SK-N-SH (cell line): ENCODE measurements at regions not wholly inside any gene's neighbourhood (a gene's known extent, or its start where the extent isn't known, plus 50 kb on each side); places are given as distances from the start of the nearest gene placed in this dataset.
"Not testable (repeated sequence)": the region's sequence is repeated elsewhere in the genome, so short reads cannot be mapped to it uniquely, and the experiment has no call there.

Experiments used
- CTCF ChIA-PET: fragments of 300-600, 350-600 bp; formaldehyde crosslinking; extraction: SDS; loops from one replicate; lab custom pipeline; 2021; lab: Yijun Ruan, JAX
- POLR2A ChIA-PET: fragments of 350-600 bp; sonication (Branson Sonifier 250); formaldehyde crosslinking; extraction: SDS; loops from one replicate; lab custom pipeline; 2020; ENCODE audit warnings: antibody characterized with exemption, inconsistent platforms; lab: Yijun Ruan, JAX
- DNase-seq: peaks from one replicate; pipeline ENCODE4 v3.0.0; 2012
- H2AFZ ChIP-seq: fragments of 200-600 bp; sonication (generic); 2 replicates; pipeline ENCODE4 v1.8.1; 2016; ENCODE audit warnings: antibody characterized with exemption, mild to moderate bottlenecking, low read depth
- H3F3A ChIP-seq: fragments of 200-600 bp; sonication (generic); replicated peaks from 2 replicates; pipeline ENCODE3; 2016; ENCODE audit warnings: antibody characterized with exemption, mild to moderate bottlenecking; ENCODE audit not compliant: insufficient read depth
- H3K27ac ChIP-seq, 2 experiments: fragments of 200-500 bp in 1 of 2; fragments of 200-600 bp in 1 of 2; sonication (Bioruptor generic) in 1 of 2; sonication (generic), shearing (Covaris generic) in 1 of 2; 2 replicates each; pipeline versions ENCODE4 v1.5.1 to v1.6.1; 2014 to 2016; ENCODE audit warnings: low read depth in 2 of 2, inconsistent platforms in 1 of 2, low read length in 1 of 2, mild to moderate bottlenecking in 1 of 2, mixed read lengths in 1 of 2
- H3K27me3 ChIP-seq: fragments of 200-600 bp; sonication (generic), shearing (Covaris generic); 2 replicates; pipeline ENCODE4 v1.6.1; 2016; ENCODE audit warnings: mixed run types; ENCODE audit not compliant: insufficient read depth
- H3K36me3 ChIP-seq, 2 experiments: fragments of 200-500 bp in 1 of 2; fragments of 200-600 bp in 1 of 2; sonication (Bioruptor generic) in 1 of 2; sonication (generic) in 1 of 2; replicated peaks in 1 of 2; 2 replicates each; pipeline versions ENCODE3 to v1.5.1; 2014 to 2016; ENCODE audit warnings: low read length in 1 of 2, mild to moderate bottlenecking in 1 of 2; ENCODE audit not compliant: insufficient read depth in 2 of 2, control insufficient read depth in 1 of 2
- H3K4me1 ChIP-seq, 2 experiments: fragments of 200-500 bp in 1 of 2; fragments of 200-600 bp in 1 of 2; sonication (Bioruptor generic) in 1 of 2; sonication (generic), shearing (Covaris generic) in 1 of 2; 2 replicates each; pipeline versions ENCODE4 v1.5.1 to v1.6.1; 2014 to 2016; ENCODE audit warnings: low read depth in 1 of 2, low read length in 1 of 2, mixed run types in 1 of 2; ENCODE audit not compliant: insufficient read depth in 2 of 2, control insufficient read depth in 1 of 2
- H3K4me2 ChIP-seq: fragments of 200-600 bp; sonication (generic), shearing (Covaris generic); 2 replicates; pipeline ENCODE4 v1.6.1; 2017; ENCODE audit warnings: mixed run types
- H3K4me3 ChIP-seq, 2 experiments: fragments of 200-500 bp in 1 of 2; fragments of 200-600 bp in 1 of 2; sonication (Bioruptor generic) in 1 of 2; sonication (generic), shearing (Covaris generic) in 1 of 2; 2 replicates each; pipeline versions ENCODE4 v1.5.1 to v1.8.1; 2014 to 2016; ENCODE audit warnings: low read depth in 2 of 2, inconsistent platforms in 1 of 2, low read length in 1 of 2, mild to moderate bottlenecking in 1 of 2, mixed read lengths in 1 of 2, moderate library complexity in 1 of 2
- H3K79me2 ChIP-seq: fragments of 200-600 bp; sonication (generic); 2 replicates; pipeline ENCODE4 v1.8.1; 2017; ENCODE audit warnings: mild to moderate bottlenecking; ENCODE audit not compliant: insufficient read depth
- H3K9ac ChIP-seq: fragments of 200-600 bp; sonication (generic); 2 replicates; pipeline ENCODE4 v1.6.1; 2017; ENCODE audit warnings: mixed run types
- H3K9me2 ChIP-seq: fragments of 200-600 bp; sonication (generic); 2 replicates; pipeline ENCODE4 v1.6.1; 2017; ENCODE audit warnings: mixed run types
- H3K9me3 ChIP-seq: fragments of 200-600 bp; sonication (generic); 2 replicates; pipeline ENCODE4 v1.6.1; 2017; ENCODE audit warnings: mixed run types, mild to moderate bottlenecking, moderate library complexity
- H4K20me1 ChIP-seq: fragments of 200-600 bp; sonication (generic); 2 replicates; pipeline ENCODE4 v1.6.1; 2017; ENCODE audit warnings: mild to moderate bottlenecking, mixed run types; ENCODE audit not compliant: insufficient read depth
- EZH2phosphoT487 ChIP-seq: fragments of 200-600 bp; sonication (generic); IDR thresholded peaks from 2 replicates; pipeline ENCODE4 v1.6.1; 2017; ENCODE audit warnings: low read depth, mixed run types, mild to moderate bottlenecking, antibody characterized with exemption, moderate library complexity, borderline replicate concordance
- FOXJ3 ChIP-seq: sonication (generic); formaldehyde crosslinking; IDR thresholded peaks from 2 replicates; pipeline ENCODE4 v1.5.1; 2020; ENCODE audit warnings: mild to moderate bottlenecking, missing genetic modification reagents
- FOXM1 ChIP-seq: IDR thresholded peaks from 2 replicates; pipeline ENCODE4 v1.4.0; 2012; ENCODE audit warnings: low read depth, mild to moderate bottlenecking
- MXI1 ChIP-seq: IDR thresholded peaks from 2 replicates; pipeline ENCODE4 v1.6.1; 2012; ENCODE audit warnings: mild to moderate bottlenecking, low read depth, low read length, improper control_type of control experiment
- POLR2AphosphoS5 ChIP-seq: IDR thresholded peaks from 2 replicates; pipeline ENCODE4 v1.6.1; 2012; ENCODE audit warnings: low read depth, low read length
- RAD21 ChIP-seq: IDR thresholded peaks from 2 replicates; pipeline ENCODE4 v1.6.1; 2012; ENCODE audit warnings: mild to moderate bottlenecking, low read length
- REST ChIP-seq: IDR thresholded peaks from 2 replicates; pipeline ENCODE4 v1.6.1; 2012; ENCODE audit warnings: mild to moderate bottlenecking, low read depth, low read length, moderate library complexity
- RFX5 ChIP-seq: IDR thresholded peaks from 2 replicates; pipeline ENCODE4 v1.6.1; 2012; ENCODE audit warnings: mild to moderate bottlenecking, improper control_type of control experiment, low read length
- SIN3A ChIP-seq: IDR thresholded peaks from 2 replicates; pipeline ENCODE4 v1.6.1; 2012; ENCODE audit warnings: low read depth, mild to moderate bottlenecking, low read length, moderate library complexity, borderline replicate concordance
- SMC3 ChIP-seq: IDR thresholded peaks from 2 replicates; pipeline ENCODE4 v1.6.1; 2012; ENCODE audit warnings: low read depth, low read length, improper control_type of control experiment
- TAF1 ChIP-seq: IDR thresholded peaks from 2 replicates; pipeline ENCODE4 v1.6.1; 2012; ENCODE audit warnings: low read depth, mild to moderate bottlenecking, low read length, moderate library complexity, borderline replicate concordance
- TCF12 ChIP-seq: IDR thresholded peaks from 2 replicates; pipeline ENCODE4 v1.4.0; 2012
- YY1 ChIP-seq: IDR thresholded peaks from 2 replicates; pipeline ENCODE4 v1.4.0; 2012; ENCODE audit warnings: low read depth, mild to moderate bottlenecking
- WGBS: methylation state at CpG from one replicate; pipeline ENCODE4 v1.1.6; 2017; ENCODE audit warnings: low lambda C conversion rate; 5-methylcytosine and 5-hydroxymethylcytosine counted together
- TF ChIP-seq, protein P1 (sequence below): fragments of 200-600 bp; sonication (generic); IDR thresholded peaks from 2 replicates; pipeline ENCODE4 v1.6.1; 2017; ENCODE audit warnings: antibody characterized with exemption, mild to moderate bottlenecking, moderate library complexity
- TF ChIP-seq, protein P2 (sequence below): IDR thresholded peaks from 2 replicates; pipeline ENCODE4; 2012

DNA sequence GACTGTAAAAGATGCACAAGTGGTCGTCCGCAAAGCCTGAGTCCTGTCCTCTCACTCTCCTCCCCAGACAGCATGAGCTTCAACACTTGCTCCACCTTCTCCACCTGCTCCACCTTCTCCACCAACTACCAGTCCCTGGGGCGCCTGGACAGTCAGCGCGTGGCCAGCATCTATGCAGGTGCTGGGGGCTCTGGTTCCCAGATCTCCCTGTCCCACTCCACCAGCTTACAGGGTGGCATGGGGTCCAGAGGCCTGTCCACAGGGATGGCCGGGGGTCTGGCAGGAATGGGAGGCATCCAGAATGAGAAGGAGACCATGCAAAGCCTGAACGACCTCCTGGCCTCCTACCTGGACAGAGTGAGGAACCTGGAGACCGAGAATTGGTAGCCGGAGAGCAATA lies 162.2 kb upstream of the NT5E start:
- Histone ChIP-seq H3K4me3 (no peak overlapping the region), H3K4me2 (no peak overlapping the region), H3K27me3 (no peaks in the 10 kb centered on the region), H3K9me3 (no peaks in the 10 kb centered on the region), H3K79me2 (no peaks in the 10 kb centered on the region), H2AFZ (no peak overlapping the region), H3F3A (no peaks in the 10 kb centered on the region), H3K27ac (no peak overlapping the region), H4K20me1 (no peaks in the 10 kb centered on the region), H3K9ac (no peak overlapping the region), H3K9me2 (no peaks in the 10 kb centered on the region), H3K36me3 (no peaks in the 10 kb centered on the region), H3K4me1 (no peaks in the 10 kb centered on the region)
- TF ChIP-seq SIN3A: no peak
- no peak for TF ChIP-seq REST
- TF ChIP-seq TAF1: no peak
- TF ChIP-seq, protein P1, sequence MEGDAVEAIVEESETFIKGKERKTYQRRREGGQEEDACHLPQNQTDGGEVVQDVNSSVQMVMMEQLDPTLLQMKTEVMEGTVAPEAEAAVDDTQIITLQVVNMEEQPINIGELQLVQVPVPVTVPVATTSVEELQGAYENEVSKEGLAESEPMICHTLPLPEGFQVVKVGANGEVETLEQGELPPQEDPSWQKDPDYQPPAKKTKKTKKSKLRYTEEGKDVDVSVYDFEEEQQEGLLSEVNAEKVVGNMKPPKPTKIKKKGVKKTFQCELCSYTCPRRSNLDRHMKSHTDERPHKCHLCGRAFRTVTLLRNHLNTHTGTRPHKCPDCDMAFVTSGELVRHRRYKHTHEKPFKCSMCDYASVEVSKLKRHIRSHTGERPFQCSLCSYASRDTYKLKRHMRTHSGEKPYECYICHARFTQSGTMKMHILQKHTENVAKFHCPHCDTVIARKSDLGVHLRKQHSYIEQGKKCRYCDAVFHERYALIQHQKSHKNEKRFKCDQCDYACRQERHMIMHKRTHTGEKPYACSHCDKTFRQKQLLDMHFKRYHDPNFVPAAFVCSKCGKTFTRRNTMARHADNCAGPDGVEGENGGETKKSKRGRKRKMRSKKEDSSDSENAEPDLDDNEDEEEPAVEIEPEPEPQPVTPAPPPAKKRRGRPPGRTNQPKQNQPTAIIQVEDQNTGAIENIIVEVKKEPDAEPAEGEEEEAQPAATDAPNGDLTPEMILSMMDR: no peak
- TF ChIP-seq TCF12: no peak
- TF ChIP-seq EZH2phosphoT487: no peak
- no peak for TF ChIP-seq FOXM1
- no peak for TF ChIP-seq SMC3
- no peak for TF ChIP-seq FOXJ3 (CRISPR knock-in tag)
- TF ChIP-seq, protein P2, sequence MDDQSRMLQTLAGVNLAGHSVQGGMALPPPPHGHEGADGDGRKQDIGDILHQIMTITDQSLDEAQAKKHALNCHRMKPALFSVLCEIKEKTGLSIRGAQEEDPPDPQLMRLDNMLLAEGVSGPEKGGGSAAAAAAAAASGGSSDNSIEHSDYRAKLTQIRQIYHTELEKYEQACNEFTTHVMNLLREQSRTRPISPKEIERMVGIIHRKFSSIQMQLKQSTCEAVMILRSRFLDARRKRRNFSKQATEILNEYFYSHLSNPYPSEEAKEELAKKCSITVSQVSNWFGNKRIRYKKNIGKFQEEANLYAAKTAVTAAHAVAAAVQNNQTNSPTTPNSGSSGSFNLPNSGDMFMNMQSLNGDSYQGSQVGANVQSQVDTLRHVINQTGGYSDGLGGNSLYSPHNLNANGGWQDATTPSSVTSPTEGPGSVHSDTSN: no peak
- POLR2A ChIA-PET: no interaction called here
- DNase-seq: no peak
- WGBS: 17% methylated on average over 9 of the region's 9 CpGs
- CTCF ChIA-PET: no interaction called here

- no peaks in the 10 kb centered on the region for H4K20me1 ChIP-seq
- ChIA-PET POLR2A (no interaction called here), CTCF (no interaction called here)
- no peak for TF ChIP-seq SMC3
- TF ChIP-seq RFX5: no peak
- no peak for TF ChIP-seq MXI1
- TF ChIP-seq RAD21: no peak
- TF ChIP-seq EZH2phosphoT487: no peak
- TF ChIP-seq YY1: no peak
- TF ChIP-seq POLR2AphosphoS5: no peak
- no peaks in the 10 kb centered on the region for H3K9me3 ChIP-seq
- no peak overlapping the region for H3K27ac ChIP-seq
- H3K36me3 ChIP-seq: no peaks in the 10 kb centered on the region
- H3K4me2 ChIP-seq: no peak overlapping the region
- no peak for DNase-seq
- H3K27me3 ChIP-seq: no peaks in the 10 kb centered on the region
- no peaks in the 10 kb centered on the region for H3F3A ChIP-seq
- H3K9ac ChIP-seq: no peak overlapping the region
- H3K4me3 ChIP-seq: no peak overlapping the region
- H3K4me1 ChIP-seq: no peaks in the 10 kb centered on the region
- H3K79me2 ChIP-seq: no peaks in the 10 kb centered on the region
- H2AFZ ChIP-seq: no peak overlapping the region
- H3K9me2 ChIP-seq: no peaks in the 10 kb centered on the region
- 0% methylated on average over 3 of the region's 3 CpGs for WGBS
These were observed 162.7 kb upstream of the NT5E start for GRCh38 chr6:85287158-85287557.

DNA sequence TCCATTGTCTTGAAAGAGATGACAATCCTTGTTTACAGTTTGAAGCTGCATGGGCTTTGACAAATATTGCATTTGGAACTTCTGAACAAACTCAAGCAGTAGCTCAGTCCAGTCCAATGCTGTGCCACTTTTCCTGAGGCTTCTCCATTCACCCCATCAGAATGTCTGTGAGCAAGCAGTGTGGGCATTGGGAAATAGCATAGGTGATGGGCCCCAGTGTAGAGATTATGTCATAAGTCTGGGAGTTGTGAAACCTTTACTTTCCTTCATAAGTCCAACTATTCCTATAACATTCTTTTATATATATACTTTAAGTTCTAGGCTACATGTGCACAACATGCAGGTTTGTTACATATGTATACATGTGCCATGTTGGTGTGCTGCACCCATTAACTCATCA lies 163.4 kb upstream of the NT5E start:
- H2AFZ ChIP-seq, H3K27ac ChIP-seq, H3K4me1 ChIP-seq, H3K9ac ChIP-seq, POLR2A ChIA-PET, H3K27me3 ChIP-seq, H3K4me3 ChIP-seq, H4K20me1 ChIP-seq, H3K9me2 ChIP-seq, DNase-seq, H3K79me2 ChIP-seq, CTCF ChIA-PET, H3F3A ChIP-seq, H3K4me2 ChIP-seq, H3K36me3 ChIP-seq, H3K9me3 ChIP-seq: not testable (repeated sequence)
